A549 (cell line): ENCODE measurements at regions not wholly inside any gene's neighbourhood (a gene's known extent, or its start where the extent isn't known, plus 50 kb on each side); places are given as distances from the start of the nearest gene placed in this dataset.

Source experiments
- ATAC-seq, 2 experiments: fragments of 200-7000 bp in 1 of 2; fragments of >200 bp in 1 of 2; cut with Nextera tagmentation in 1 of 2; cut with Tn5 transposase in 1 of 2; 3 replicates each; pipeline versions ENCODE4 v1.8.0 to v1.9.1; 2018 to 2020; ENCODE audit warnings: mild to moderate bottlenecking in 1 of 2, moderate library complexity in 1 of 2
- CTCF ChIA-PET: fragments of 300-600 bp; sonication (Branson Sonifier 250); formaldehyde crosslinking; extraction: SDS; loops from one replicate; lab custom pipeline; 2021; ENCODE audit warnings: antibody characterized with exemption, inconsistent platforms; lab: Yijun Ruan, JAX
- POLR2A ChIA-PET: fragments of 350-600 bp; formaldehyde crosslinking; extraction: SDS; loops from one replicate; lab custom pipeline; 2021; ENCODE audit warnings: antibody characterized with exemption, inconsistent platforms; lab: Yijun Ruan, JAX
- DNase-seq, 2 experiments: peaks; one replicate each; pipeline versions ENCODE4 v3.0.0 to v3.0.0-alpha.2; 2011 to 2016; ENCODE audit warnings: low read depth in 1 of 2, low spot score in 1 of 2
- FAIRE-seq: peaks from 2 replicates; lab custom pipeline; 2011; peaks lifted over from hg19 to GRCh38; lab: Jason Lieb, UNC
- H3K27ac ChIP-seq, 2 experiments: fragments of >200 bp; sonication (Bioruptor Twin); formaldehyde crosslinking; 3 replicates each; pipeline ENCODE4 v1.5.1; 2016 to 2017
- H3K4me1 ChIP-seq: fragments of >200 bp; sonication (Bioruptor Twin); formaldehyde crosslinking; 3 replicates; pipeline ENCODE4 v1.6.1; 2016
- H3K4me2 ChIP-seq: fragments of >200 bp; sonication (Bioruptor Twin); formaldehyde crosslinking; 3 replicates; pipeline ENCODE4 v1.6.1; 2016
- H3K4me3 ChIP-seq: fragments of >200 bp; sonication (Bioruptor Twin); formaldehyde crosslinking; 3 replicates; pipeline ENCODE4 v1.5.1; 2016
- H3K9me3 ChIP-seq: fragments of >200 bp; sonication (Bioruptor Twin); formaldehyde crosslinking; 3 replicates; pipeline ENCODE4 v1.6.1; 2016
- CBX2 ChIP-seq: fragments of 200-600 bp; sonication (generic); IDR thresholded peaks from 2 replicates; pipeline ENCODE4 v1.6.1; 2016; ENCODE audit warnings: low read depth, mild to moderate bottlenecking, borderline replicate concordance
- CBX8 ChIP-seq: fragments of 200-600 bp; sonication (generic); IDR thresholded peaks from 2 replicates; pipeline ENCODE4 v1.6.1; 2016
- CEBPB ChIP-seq, 2 experiments: fragments of >200 bp in 1 of 2; sonication (Bioruptor Twin) in 1 of 2; formaldehyde crosslinking in 1 of 2; IDR thresholded peaks; 2 replicates each; pipeline ENCODE4 v1.6.1; 2012 to 2016
- CHD2 ChIP-seq: fragments of 150-350 bp; IDR thresholded peaks from 2 replicates; pipeline ENCODE4 v1.6.1; 2014; ENCODE audit warnings: low read length; ENCODE audit not compliant: partially characterized antibody
- CHD4 ChIP-seq: fragments of 200-600 bp; sonication (generic); IDR thresholded peaks from 2 replicates; pipeline ENCODE4 v1.6.1; 2016; ENCODE audit warnings: antibody characterized with exemption, mild to moderate bottlenecking, borderline replicate concordance
- EHF ChIP-seq: fragments of 250-450 bp; sonication (Bioruptor Pico); IDR thresholded peaks from 2 replicates; pipeline ENCODE4 v1.5.0; 2020; ENCODE audit warnings: mild to moderate bottlenecking
- EHMT2 ChIP-seq: fragments of 200-600 bp; sonication (generic); IDR thresholded peaks from 2 replicates; pipeline ENCODE4 v1.6.1; 2016; ENCODE audit warnings: antibody characterized with exemption, low read depth, mild to moderate bottlenecking, moderate library complexity
- HEYL ChIP-seq: fragments of 250-450 bp; sonication (Bioruptor Pico); IDR thresholded peaks from 2 replicates; pipeline ENCODE4 v1.8.0; 2021; ENCODE audit warnings: mild to moderate bottlenecking, moderate library complexity
- HOXA7 ChIP-seq: fragments of 250-450 bp; sonication (Bioruptor Pico); IDR thresholded peaks from 2 replicates; pipeline ENCODE4 v1.5.0; 2020; ENCODE audit warnings: mild to moderate bottlenecking, moderate library complexity
- HOXB13 ChIP-seq: fragments of 250-450 bp; sonication (Bioruptor Pico); IDR thresholded peaks from 2 replicates; pipeline ENCODE4 v1.5.0; 2020; ENCODE audit warnings: low read depth, mild to moderate bottlenecking, moderate library complexity
- HOXB5 ChIP-seq: fragments of 250-450 bp; sonication (Bioruptor Pico); IDR thresholded peaks from 2 replicates; pipeline ENCODE4 v1.5.0; 2020; ENCODE audit warnings: mild to moderate bottlenecking, moderate library complexity
- MAFK ChIP-seq: fragments of 450-650 bp; IDR thresholded peaks from 2 replicates; pipeline ENCODE4 v1.6.1; 2014; ENCODE audit not compliant: partially characterized antibody
- MAZ ChIP-seq: fragments of 150-350 bp; IDR thresholded peaks from 2 replicates; pipeline ENCODE4 v1.6.1; 2014; ENCODE audit warnings: antibody characterized with exemption, low read depth, low read length, borderline replicate concordance
- NFE2L2 ChIP-seq: fragments of 150-350 bp; conservative IDR thresholded peaks from 2 replicates; pipeline ENCODE4 v1.6.1; 2014; ENCODE audit warnings: low read length
- POLR2A ChIP-seq: IDR thresholded peaks from 2 replicates; pipeline ENCODE4 v1.6.1; 2012; ENCODE audit warnings: mild to moderate bottlenecking, low read length
- POLR2AphosphoS2 ChIP-seq: conservative IDR thresholded peaks from 2 replicates; pipeline ENCODE4 v1.6.1; 2012; ENCODE audit warnings: low read length, improper control_type of control experiment, inconsistent platforms
- RAD21 ChIP-seq, 2 experiments: fragments of >200 bp in 1 of 2; sonication (Bioruptor Twin) in 1 of 2; formaldehyde crosslinking in 1 of 2; IDR thresholded peaks in 1 of 2; conservative IDR thresholded peaks in 1 of 2; 2 replicates in 1 of 2; 3 replicates in 1 of 2; pipeline ENCODE4 v1.6.1; 2012 to 2018; ENCODE audit warnings: inconsistent platforms in 1 of 2
- RARB ChIP-seq: fragments of 250-450 bp; sonication (Bioruptor Pico); IDR thresholded peaks from 2 replicates; pipeline ENCODE4 v1.8.0; 2021; ENCODE audit warnings: mild to moderate bottlenecking, moderate library complexity
- RCOR1 ChIP-seq: fragments of 150-350 bp; IDR thresholded peaks from 2 replicates; pipeline ENCODE4 v1.6.1; 2014; ENCODE audit warnings: antibody characterized with exemption, low read length, low read depth
- RNF2 ChIP-seq: fragments of 200-600 bp; sonication (generic); IDR thresholded peaks from 2 replicates; pipeline ENCODE4 v1.6.1; 2016; ENCODE audit warnings: low read depth, mild to moderate bottlenecking, antibody characterized with exemption, moderate library complexity, borderline replicate concordance
- SMC3 ChIP-seq: fragments of >200 bp; sonication (Bioruptor Twin); formaldehyde crosslinking; IDR thresholded peaks from 3 replicates; pipeline ENCODE4 v1.6.1; 2018; ENCODE audit warnings: inconsistent platforms
- ZC3H11A ChIP-seq: fragments of 450-650 bp; IDR thresholded peaks from 2 replicates; pipeline ENCODE4 v1.6.1; 2014; ENCODE audit warnings: antibody characterized with exemption, mild to moderate bottlenecking
- TF ChIP-seq, protein P1 (sequence below): fragments of >200 bp; sonication (Bioruptor Twin); formaldehyde crosslinking; IDR thresholded peaks from 3 replicates; pipeline ENCODE4 v1.5.1; 2016
- TF ChIP-seq, protein P2 (sequence below): fragments of 250-450 bp; sonication (Bioruptor Pico); IDR thresholded peaks from 2 replicates; pipeline ENCODE4 v1.5.0; 2021; ENCODE audit warnings: mild to moderate bottlenecking, moderate library complexity, borderline replicate concordance
- TF ChIP-seq, protein P3 (sequence below): fragments of 250-450 bp; sonication (Bioruptor Pico); IDR thresholded peaks from 2 replicates; pipeline ENCODE4 v1.5.0; 2020; ENCODE audit warnings: low read depth, mild to moderate bottlenecking, moderate library complexity
- TF ChIP-seq, protein P4 (sequence below): fragments of >200 bp; sonication (Bioruptor Twin); formaldehyde crosslinking; IDR thresholded peaks from 2 replicates; pipeline ENCODE4 v1.6.1; 2016
- TF ChIP-seq, protein P5 (sequence below): fragments of 200-600 bp; sonication (generic); IDR thresholded peaks from 2 replicates; pipeline ENCODE4 v1.6.1; 2016; ENCODE audit warnings: antibody characterized with exemption, mild to moderate bottlenecking, moderate library complexity

DNA sequence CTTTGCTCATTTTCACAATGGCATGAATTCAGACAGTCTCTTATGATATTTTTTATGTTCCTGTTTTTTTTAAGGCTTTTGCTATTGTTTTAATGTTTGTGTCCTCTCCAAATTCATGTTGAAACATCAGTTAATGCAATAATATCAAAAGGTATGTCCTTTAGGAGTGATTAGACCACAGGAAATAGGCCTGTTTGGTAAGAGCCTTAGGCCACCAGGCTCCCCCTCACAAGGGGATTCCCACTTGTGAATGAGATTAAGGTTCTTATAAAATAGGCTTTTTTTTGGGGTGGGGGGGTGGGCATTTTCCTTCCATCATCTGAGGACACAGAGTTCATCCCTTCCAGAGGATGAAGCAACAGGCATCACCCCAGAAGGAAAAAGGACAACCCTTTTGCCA, 2074.2 kb upstream of the C9orf72 start (continued):
- TF ChIP-seq, protein P1, sequence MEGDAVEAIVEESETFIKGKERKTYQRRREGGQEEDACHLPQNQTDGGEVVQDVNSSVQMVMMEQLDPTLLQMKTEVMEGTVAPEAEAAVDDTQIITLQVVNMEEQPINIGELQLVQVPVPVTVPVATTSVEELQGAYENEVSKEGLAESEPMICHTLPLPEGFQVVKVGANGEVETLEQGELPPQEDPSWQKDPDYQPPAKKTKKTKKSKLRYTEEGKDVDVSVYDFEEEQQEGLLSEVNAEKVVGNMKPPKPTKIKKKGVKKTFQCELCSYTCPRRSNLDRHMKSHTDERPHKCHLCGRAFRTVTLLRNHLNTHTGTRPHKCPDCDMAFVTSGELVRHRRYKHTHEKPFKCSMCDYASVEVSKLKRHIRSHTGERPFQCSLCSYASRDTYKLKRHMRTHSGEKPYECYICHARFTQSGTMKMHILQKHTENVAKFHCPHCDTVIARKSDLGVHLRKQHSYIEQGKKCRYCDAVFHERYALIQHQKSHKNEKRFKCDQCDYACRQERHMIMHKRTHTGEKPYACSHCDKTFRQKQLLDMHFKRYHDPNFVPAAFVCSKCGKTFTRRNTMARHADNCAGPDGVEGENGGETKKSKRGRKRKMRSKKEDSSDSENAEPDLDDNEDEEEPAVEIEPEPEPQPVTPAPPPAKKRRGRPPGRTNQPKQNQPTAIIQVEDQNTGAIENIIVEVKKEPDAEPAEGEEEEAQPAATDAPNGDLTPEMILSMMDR = no peak
- TF ChIP-seq HOXB13 (CRISPR knock-in tag) (no peak), MAZ (no peak), RARB (no peak), SMC3 (no peak), CBX2 (no peak), RAD21 (conservative IDR thresholded peaks at IDR 0.05 in 1 of 2, IDR thresholded peaks at IDR 0.05 in 1 of 2) (no peak)
- TF ChIP-seq, protein P2, sequence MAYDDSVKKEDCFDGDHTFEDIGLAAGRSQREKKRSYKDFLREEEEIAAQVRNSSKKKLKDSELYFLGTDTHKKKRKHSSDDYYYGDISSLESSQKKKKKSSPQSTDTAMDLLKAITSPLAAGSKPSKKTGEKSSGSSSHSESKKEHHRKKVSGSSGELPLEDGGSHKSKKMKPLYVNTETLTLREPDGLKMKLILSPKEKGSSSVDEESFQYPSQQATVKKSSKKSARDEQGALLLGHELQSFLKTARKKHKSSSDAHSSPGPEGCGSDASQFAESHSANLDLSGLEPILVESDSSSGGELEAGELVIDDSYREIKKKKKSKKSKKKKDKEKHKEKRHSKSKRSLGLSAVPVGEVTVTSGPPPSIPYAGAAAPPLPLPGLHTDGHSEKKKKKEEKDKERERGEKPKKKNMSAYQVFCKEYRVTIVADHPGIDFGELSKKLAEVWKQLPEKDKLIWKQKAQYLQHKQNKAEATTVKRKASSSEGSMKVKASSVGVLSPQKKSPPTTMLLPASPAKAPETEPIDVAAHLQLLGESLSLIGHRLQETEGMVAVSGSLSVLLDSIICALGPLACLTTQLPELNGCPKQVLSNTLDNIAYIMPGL = no peak
- TF ChIP-seq, protein P3, sequence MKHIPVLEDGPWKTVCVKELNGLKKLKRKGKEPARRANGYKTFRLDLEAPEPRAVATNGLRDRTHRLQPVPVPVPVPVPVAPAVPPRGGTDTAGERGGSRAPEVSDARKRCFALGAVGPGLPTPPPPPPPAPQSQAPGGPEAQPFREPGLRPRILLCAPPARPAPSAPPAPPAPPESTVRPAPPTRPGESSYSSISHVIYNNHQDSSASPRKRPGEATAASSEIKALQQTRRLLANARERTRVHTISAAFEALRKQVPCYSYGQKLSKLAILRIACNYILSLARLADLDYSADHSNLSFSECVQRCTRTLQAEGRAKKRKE (CRISPR knock-in tag) = no peak

DNA sequence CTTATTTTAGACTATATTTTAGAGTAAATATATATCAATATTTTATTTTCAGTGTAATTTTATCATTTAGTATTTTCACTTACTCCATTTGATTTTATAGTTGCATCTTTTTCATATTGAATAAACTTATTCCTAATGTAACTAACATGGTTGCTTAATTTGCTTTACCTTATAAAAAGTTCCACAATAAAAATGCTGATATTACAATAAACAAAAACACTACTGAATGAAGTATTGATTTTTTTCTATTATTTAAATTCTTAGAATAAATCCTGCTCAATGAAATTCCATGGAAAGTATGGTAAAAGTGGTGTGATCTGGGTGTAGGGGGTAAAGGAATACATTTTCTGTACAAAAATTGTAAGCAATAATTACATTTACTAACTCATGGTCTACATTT, 2074.9 kb upstream of the C9orf72 start:
- Histone ChIP-seq H3K4me2 (no peak overlapping the region), H3K4me3 (no peak overlapping the region), H3K27ac (no peak overlapping the region), H3K9me3 (no peaks in the 10 kb centered on the region), H3K4me1 (no peaks in the 10 kb centered on the region)
- FAIRE-seq (no peak), ATAC-seq (no peak), DNase-seq (no peak)
- TF ChIP-seq CEBPB (IDR thresholded peaks at IDR 0.05) (no peak), SMC3 (no peak), HOXA7 (CRISPR knock-in tag) (no peak), ZC3H11A (no peak), HOXB5 (CRISPR knock-in tag) (no peak), CHD2 (no peak), MAFK (peak; percentile 52)
- ChIA-PET CTCF (no interaction called here), POLR2A (no interaction called here)

DNA sequence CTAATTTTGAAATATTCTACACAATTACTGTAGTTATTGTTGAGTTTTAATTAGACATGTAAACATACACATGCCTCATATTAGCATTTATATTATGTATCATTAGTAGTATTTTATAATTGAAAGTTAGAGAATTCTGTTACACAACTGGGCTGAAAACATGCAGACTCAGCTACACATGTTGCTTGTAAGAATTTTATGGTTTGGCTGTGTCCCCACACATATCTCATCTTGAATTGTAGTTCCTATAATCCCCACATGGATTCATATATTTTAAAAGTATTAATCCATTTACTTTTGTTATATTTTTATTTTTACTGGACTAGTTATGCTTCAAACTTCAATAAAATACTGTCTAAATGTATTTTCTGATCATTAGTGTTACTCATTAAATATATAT, 2075.3 kb upstream of the C9orf72 start:
- DNase-seq (no peak), ATAC-seq (no peak), FAIRE-seq (no peak)
- no peak overlapping the region for H3K27ac ChIP-seq
- H3K4me2 ChIP-seq = no peak overlapping the region
- ChIA-PET CTCF (no interaction called here), POLR2A (no interaction called here)
- no peaks in the 10 kb centered on the region for H3K9me3 ChIP-seq
- H3K4me1 ChIP-seq = no peaks in the 10 kb centered on the region
- no peak overlapping the region for H3K4me3 ChIP-seq
- TF ChIP-seq, protein P4, sequence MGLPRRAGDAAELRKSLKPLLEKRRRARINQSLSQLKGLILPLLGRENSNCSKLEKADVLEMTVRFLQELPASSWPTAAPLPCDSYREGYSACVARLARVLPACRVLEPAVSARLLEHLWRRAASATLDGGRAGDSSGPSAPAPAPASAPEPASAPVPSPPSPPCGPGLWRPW = no peak
- TF ChIP-seq POLR2A (no peak), RCOR1 (no peak), EHMT2 (no peak), POLR2AphosphoS2 (no peak), NFE2L2 (no peak), CBX8 (no peak), HEYL (CRISPR knock-in tag) (no peak), RAD21 (conservative IDR thresholded peaks at IDR 0.05 in 1 of 2, IDR thresholded peaks at IDR 0.05 in 1 of 2) (no peak), CHD4 (no peak), RNF2 (no peak), EHF (CRISPR knock-in tag) (no peak), ZC3H11A (no peak)
- TF ChIP-seq, protein P5, sequence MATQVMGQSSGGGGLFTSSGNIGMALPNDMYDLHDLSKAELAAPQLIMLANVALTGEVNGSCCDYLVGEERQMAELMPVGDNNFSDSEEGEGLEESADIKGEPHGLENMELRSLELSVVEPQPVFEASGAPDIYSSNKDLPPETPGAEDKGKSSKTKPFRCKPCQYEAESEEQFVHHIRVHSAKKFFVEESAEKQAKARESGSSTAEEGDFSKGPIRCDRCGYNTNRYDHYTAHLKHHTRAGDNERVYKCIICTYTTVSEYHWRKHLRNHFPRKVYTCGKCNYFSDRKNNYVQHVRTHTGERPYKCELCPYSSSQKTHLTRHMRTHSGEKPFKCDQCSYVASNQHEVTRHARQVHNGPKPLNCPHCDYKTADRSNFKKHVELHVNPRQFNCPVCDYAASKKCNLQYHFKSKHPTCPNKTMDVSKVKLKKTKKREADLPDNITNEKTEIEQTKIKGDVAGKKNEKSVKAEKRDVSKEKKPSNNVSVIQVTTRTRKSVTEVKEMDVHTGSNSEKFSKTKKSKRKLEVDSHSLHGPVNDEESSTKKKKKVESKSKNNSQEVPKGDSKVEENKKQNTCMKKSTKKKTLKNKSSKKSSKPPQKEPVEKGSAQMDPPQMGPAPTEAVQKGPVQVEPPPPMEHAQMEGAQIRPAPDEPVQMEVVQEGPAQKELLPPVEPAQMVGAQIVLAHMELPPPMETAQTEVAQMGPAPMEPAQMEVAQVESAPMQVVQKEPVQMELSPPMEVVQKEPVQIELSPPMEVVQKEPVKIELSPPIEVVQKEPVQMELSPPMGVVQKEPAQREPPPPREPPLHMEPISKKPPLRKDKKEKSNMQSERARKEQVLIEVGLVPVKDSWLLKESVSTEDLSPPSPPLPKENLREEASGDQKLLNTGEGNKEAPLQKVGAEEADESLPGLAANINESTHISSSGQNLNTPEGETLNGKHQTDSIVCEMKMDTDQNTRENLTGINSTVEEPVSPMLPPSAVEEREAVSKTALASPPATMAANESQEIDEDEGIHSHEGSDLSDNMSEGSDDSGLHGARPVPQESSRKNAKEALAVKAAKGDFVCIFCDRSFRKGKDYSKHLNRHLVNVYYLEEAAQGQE = no peak
- TF ChIP-seq, protein P2 = no peak
